B cell (primary cell): ENCODE measurements at regions not wholly inside any gene's neighbourhood (a gene's known extent, or its start where the extent isn't known, plus 50 kb on each side); places are given as distances from the start of the nearest gene placed in this dataset.

Experiments
- EZH2 ChIP-seq: IDR thresholded peaks from 2 replicates; pipeline ENCODE4 v1.6.1; 2012; ENCODE audit warnings: borderline replicate concordance, low read depth, mild to moderate bottlenecking, moderate library complexity, low read length; ENCODE audit not compliant: insufficient read depth, poor library complexity, severe bottlenecking
- TF ChIP-seq, protein P1 (sequence below): fragments of 200-600 bp; IDR thresholded peaks from one replicate; pipeline ENCODE4 v1.8.0; 2022; ENCODE audit warnings: antibody characterized with exemption, mild to moderate bottlenecking

DNA sequence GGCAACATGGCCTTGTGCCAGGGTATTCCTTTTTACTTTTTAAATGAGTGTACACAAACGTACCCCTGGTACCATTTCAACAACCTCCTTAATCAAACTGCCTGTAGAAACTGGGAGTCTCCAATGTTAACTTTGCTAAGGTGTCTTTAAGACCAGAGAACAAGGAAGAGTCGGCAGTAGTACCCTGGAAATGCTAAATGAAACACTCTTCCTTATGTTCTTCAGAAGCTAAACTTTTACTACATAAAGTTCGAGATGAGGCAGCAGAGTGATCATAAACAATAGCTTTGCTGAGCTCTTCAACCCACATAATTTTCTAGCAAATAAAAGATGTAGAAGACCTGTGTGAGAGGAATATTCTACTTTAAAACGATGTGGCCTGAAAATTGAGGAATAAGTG lies 297.7 kb upstream of the NRIP1 start:
- TF ChIP-seq, protein P1, sequence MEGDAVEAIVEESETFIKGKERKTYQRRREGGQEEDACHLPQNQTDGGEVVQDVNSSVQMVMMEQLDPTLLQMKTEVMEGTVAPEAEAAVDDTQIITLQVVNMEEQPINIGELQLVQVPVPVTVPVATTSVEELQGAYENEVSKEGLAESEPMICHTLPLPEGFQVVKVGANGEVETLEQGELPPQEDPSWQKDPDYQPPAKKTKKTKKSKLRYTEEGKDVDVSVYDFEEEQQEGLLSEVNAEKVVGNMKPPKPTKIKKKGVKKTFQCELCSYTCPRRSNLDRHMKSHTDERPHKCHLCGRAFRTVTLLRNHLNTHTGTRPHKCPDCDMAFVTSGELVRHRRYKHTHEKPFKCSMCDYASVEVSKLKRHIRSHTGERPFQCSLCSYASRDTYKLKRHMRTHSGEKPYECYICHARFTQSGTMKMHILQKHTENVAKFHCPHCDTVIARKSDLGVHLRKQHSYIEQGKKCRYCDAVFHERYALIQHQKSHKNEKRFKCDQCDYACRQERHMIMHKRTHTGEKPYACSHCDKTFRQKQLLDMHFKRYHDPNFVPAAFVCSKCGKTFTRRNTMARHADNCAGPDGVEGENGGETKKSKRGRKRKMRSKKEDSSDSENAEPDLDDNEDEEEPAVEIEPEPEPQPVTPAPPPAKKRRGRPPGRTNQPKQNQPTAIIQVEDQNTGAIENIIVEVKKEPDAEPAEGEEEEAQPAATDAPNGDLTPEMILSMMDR = no peak
- no peak for TF ChIP-seq EZH2
